LNCAP (cell line): ENCODE measurements at regions not wholly inside any gene's neighbourhood (a gene's known extent, or its start where the extent isn't known, plus 50 kb on each side); places are given as distances from the start of the nearest gene placed in this dataset.

ENCODE experiments used
- CTCF ChIP-seq: fragments of 450-650 bp; IDR thresholded peaks from 2 replicates; pipeline ENCODE4 v1.5.1; 2017; ENCODE audit warnings: mild to moderate bottlenecking

DNA sequence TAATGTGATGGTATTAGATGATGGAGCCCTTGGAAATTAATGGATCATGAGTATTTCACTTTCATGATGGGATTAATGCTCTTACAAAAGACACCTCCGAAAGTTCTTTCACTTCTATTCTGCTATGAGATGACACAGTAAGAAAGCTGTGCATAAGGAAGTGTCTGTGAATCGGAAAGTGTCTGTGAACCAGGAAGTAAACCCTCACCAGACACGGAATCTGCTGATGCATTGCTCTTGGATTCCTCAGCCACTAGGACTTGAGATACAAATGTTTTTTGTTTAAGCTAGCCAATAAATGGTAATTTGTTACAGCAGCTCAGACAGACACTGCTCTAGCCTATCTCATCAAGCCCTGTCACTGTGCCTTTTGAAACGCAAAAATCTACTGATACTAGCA, 440.4 kb upstream of the PRR20A start:
- TF ChIP-seq CTCF = no peak

GRCh38 chr13:56706485-56706884, 434.2 kb upstream of the PRR20A start:
- no peak for TF ChIP-seq CTCF

- TF ChIP-seq CTCF = no peak
Observed at GRCh38 chr13:56713656-56714055, 427.1 kb upstream of the PRR20A start.

DNA sequence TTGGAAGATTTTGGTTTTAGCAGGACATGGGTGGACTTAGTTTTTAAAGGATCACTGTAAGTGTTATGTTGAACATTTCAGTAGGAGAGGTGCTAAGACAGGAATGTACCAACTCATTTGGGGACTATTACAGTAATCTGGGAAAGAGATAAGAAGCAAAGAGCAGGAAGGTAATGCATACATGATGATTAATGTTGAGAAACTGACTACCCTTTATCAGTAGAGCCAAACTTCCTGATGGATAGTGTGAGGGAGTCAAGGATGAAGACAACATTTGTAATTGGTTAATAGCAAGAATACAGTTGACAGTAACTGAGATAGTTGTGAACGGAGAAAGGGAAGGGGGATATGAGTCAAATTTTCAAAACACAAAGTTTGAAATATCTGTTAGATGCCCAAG, 421.9 kb upstream of the PRR20A start:
- TF ChIP-seq CTCF = no peak

GRCh38 chr13:56720841-56721240, 419.9 kb upstream of the PRR20A start:
- no peak for TF ChIP-seq CTCF

DNA sequence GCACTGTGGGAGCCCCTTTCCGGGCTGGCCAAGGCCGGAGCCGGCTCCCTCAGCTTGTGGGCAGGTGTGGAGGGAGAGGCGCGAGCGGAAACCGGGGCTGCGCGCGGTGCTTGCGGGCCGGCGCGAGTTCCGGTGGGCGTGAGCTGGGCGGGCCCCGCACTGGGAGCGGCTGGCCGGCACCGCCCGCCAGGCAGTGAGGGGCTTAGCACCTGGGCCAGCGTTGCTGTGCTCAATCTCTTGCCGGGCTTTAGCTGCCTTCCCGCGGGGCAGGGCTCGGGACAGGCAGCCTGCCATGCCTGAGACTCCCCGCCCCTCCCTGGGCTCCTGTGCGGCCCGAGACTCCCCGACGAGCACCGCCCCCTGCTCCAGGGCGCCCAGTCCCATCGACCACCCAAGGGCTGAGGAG, 405.2 kb upstream of the PRR20A start:
- no peak for TF ChIP-seq CTCF

DNA sequence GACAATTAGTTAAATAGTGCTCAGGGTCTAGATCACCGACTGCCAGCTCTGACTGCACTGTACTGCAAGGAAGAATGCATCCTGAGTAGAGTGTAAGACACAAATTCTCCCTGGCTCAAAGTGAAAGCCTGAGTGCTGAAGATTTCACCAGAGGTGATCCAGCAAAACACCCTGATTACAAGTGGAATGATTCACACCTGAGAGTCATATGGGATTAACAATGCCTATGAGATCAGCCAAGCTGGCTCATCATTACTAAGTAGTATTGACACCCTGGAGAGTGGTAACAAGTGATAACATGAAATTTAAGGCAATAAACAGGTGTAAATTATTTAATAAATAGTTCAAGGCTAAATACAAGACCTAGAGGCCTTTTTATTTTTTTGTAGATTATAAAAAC, 403.8 kb upstream of the PRR20A start:
- TF ChIP-seq CTCF = no peak

- no peak for TF ChIP-seq CTCF
Observed at GRCh38 chr13:56752636-56753035, 388.1 kb upstream of the PRR20A start.
